A172 (cell line): ENCODE measurements at regions not wholly inside any gene's neighbourhood (a gene's known extent, or its start where the extent isn't known, plus 50 kb on each side); places are given as distances from the start of the nearest gene placed in this dataset.

Experiments used
- DNase-seq: peaks from one replicate; pipeline ENCODE4 v3.0.0-alpha.2; 2015; ENCODE audit warnings: low spot score

- DNase-seq = no peak
These were observed 285.4 kb downstream of the BAMBI start for GRCh38 chr10:28962768-28963167.

- DNase-seq = no peak
These were observed 286.4 kb downstream of the BAMBI start for GRCh38 chr10:28963539-28964221.

- DNase-seq = no peak
These were observed 288.6 kb downstream of the BAMBI start for GRCh38 chr10:28965937-28966336.

- no peak for DNase-seq
These were observed 289.7 kb downstream of the BAMBI start for GRCh38 chr10:28967031-28967430.

- no peak for DNase-seq
These were observed 292.1 kb downstream of the BAMBI start for GRCh38 chr10:28969413-28969812.

GRCh38 chr10:28970231-28970630 lies 292.9 kb downstream of the BAMBI start:
- DNase-seq = no peak

GRCh38 chr10:28971255-28971654 lies 293.9 kb downstream of the BAMBI start:
- no peak for DNase-seq

- no peak for DNase-seq
These were observed 294.4 kb downstream of the BAMBI start for GRCh38 chr10:28971764-28972163.

- no peak for DNase-seq
These were observed 296.1 kb downstream of the BAMBI start for GRCh38 chr10:28973309-28973972.

- DNase-seq = peak; percentile 69
These were observed 298.7 kb downstream of the BAMBI start for GRCh38 chr10:28975891-28976531.

GRCh38 chr10:28977518-28977917 lies 300.2 kb downstream of the BAMBI start:
- DNase-seq = no peak

- DNase-seq = no peak
These were observed 302.9 kb downstream of the BAMBI start for GRCh38 chr10:28980264-28980663.

- no peak for DNase-seq
These were observed 303.7 kb downstream of the BAMBI start for GRCh38 chr10:28981007-28981406.

GRCh38 chr10:28982974-28983373 lies 305.7 kb downstream of the BAMBI start:
- no peak for DNase-seq

- DNase-seq = no peak
These were observed 305.1 kb upstream of the LYZL1 start for GRCh38 chr10:28983799-28984198.

GRCh38 chr10:28984431-28984830 lies 304.4 kb upstream of the LYZL1 start:
- peak; percentile 95 for DNase-seq

GRCh38 chr10:28985137-28985885 lies 303.6 kb upstream of the LYZL1 start:
- DNase-seq = no peak

- peak; percentile 92 for DNase-seq
These were observed 302.6 kb upstream of the LYZL1 start for GRCh38 chr10:28986117-28986792.

- no peak for DNase-seq
These were observed 302.0 kb upstream of the LYZL1 start for GRCh38 chr10:28986856-28987255.

- DNase-seq = no peak
These were observed 301.1 kb upstream of the LYZL1 start for GRCh38 chr10:28987555-28988320.

GRCh38 chr10:28988980-28989379 lies 299.9 kb upstream of the LYZL1 start:
- no peak for DNase-seq
